Activated CD8-positive, alpha-beta memory T cell treated with anti-CD3 and anti-CD28 coated beads for 48 hours (primary cell): ENCODE measurements at regions not wholly inside any gene's neighbourhood (a gene's known extent, or its start where the extent isn't known, plus 50 kb on each side); places are given as distances from the start of the nearest gene placed in this dataset.
"Not testable (repeated sequence)": the region's sequence is repeated elsewhere in the genome, so short reads cannot be mapped to it uniquely, and the experiment has no call there.

Experiments
- DNase-seq, 3 experiments: peaks; one replicate each; pipeline ENCODE4 v3.0.0-alpha.2; 2020; ENCODE audit warnings: low read depth in 2 of 3, low spot score in 2 of 3

- no peak for DNase-seq
Observed at GRCh38 chr13:99743094-99743493, 228.5 kb downstream of the ZIC5 start.

GRCh38 chr13:99741960-99742359 is 229.6 kb downstream of the ZIC5 start:
- no peak for DNase-seq

- DNase-seq: no peak
Observed at GRCh38 chr13:99740251-99740979, 231.2 kb downstream of the ZIC5 start.

- no peak for DNase-seq
Observed at GRCh38 chr13:99738626-99739025, 232.9 kb downstream of the ZIC5 start.

- DNase-seq: no peak
Observed at GRCh38 chr13:99737481-99738245, 233.9 kb downstream of the ZIC5 start.

DNA sequence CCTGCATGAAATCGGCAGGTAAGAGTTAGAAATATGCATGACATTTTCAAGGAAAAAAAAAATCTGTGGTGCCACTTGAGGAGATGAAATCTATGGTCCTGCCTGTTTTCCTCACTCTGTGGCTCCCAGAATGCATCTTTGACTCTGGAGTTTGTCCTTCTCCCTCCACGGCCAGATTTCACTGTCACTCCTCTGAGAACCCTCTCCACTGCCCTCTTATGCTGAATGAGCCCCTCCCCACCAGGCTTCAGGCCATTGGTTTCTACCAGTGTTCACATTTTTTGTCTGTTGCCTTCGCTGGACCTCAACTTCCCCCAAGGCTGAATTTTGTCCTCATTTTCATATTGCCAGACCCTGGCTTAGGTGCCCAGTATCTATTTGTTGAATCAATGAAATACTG is 235.0 kb downstream of the ZIC5 start:
- DNase-seq: no peak

DNA sequence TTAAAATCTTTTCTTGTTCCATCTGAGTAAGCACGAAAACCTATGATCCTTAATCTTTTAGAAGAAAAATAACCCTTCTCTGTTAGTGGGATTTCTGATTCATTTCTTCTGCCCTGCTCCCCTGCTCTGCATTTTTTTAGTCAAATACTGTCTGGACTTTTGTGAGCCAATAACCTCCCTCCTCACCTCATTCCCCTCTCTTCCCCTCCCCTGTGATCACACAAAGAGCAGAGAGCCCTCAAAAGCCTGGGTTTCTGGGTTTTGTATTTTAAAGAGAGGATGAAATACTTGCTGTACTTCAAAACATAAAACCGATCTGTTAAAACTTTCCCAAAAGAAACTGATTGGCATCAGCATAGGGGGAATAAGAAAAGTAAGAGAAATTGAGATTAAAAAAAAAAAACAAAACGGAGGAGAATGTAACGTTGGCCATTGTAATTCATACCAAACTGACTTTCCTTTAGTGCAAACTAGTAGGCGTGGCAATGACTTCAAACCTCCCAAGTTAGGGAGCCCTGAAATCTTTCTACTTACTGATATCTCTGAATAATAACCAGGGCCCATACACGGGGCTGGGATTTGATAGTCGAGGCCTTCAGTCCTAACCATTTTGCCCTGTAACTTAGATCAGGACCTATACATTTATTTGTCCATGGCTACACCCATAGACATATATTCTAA is 232.9 kb downstream of the TM9SF2 start:
- no peak for DNase-seq

GRCh38 chr13:99733346-99733745 is 232.1 kb downstream of the TM9SF2 start:
- no peak for DNase-seq

DNA sequence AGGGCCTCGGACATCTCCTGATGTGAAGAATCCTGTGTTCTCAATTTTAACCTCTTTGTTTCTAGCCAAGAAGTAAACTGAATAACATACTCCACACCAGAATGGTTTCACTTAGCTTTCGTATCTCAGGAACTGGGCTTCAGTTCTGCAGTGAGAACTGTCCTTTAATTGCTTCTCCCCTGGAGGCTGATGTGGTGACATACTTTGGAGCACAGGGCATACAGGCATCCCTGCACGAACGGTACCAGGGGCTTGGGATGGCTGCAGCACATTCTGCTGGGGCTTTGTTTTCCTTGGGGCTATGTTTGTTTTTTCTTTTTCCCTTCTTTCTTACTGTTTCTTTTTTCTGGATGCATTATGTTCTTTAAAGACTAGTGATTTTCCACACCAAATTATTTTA is 230.5 kb downstream of the TM9SF2 start:
- no peak for DNase-seq

GRCh38 chr13:99730403-99730802 is 229.1 kb downstream of the TM9SF2 start:
- no peak for DNase-seq

DNA sequence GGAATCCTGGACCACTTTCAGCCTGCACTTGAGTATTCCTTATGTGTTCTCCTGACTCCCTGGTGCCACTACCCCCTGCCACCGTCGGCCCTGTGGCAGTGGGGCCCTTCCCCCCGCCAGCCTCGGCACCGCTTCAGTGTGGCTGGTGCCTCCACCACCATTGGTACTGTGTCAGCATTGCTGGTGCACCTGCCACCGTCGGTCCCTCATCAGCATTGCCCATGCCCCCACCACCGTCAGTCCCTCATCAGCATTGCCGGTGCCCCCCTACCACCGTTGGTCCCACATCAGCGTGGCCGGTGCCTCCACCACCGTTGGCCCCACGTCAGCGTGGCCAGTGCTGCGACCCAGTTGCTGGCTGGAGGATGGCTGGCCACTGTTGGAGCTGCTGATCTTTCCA is 228.5 kb downstream of the TM9SF2 start:
- no peak for DNase-seq

- not testable (repeated sequence) for DNase-seq
Observed at GRCh38 chr13:99727651-99728050, 226.4 kb downstream of the TM9SF2 start.

- no peak for DNase-seq
Observed at GRCh38 chr13:99726282-99726894, 225.1 kb downstream of the TM9SF2 start.

DNA sequence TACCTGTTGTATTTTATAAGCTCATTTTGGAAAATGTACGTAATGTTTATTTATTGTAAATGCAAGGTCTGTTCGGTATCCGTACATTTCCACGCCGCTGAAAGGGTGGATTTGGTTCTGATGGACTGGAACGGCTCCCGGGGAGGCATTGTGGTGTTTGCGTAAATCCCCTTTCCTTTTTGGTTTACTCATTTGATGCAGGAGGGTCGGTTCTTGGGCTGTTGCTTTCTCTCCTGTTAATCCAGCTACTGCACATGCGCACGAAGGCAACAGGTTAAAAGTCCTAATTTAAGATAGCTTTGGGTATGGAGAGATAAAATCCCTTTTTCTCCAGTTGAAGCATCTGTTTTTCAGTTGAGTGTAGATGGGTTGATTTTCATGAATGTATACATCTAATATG is 224.4 kb downstream of the TM9SF2 start:
- DNase-seq: no peak

DNA sequence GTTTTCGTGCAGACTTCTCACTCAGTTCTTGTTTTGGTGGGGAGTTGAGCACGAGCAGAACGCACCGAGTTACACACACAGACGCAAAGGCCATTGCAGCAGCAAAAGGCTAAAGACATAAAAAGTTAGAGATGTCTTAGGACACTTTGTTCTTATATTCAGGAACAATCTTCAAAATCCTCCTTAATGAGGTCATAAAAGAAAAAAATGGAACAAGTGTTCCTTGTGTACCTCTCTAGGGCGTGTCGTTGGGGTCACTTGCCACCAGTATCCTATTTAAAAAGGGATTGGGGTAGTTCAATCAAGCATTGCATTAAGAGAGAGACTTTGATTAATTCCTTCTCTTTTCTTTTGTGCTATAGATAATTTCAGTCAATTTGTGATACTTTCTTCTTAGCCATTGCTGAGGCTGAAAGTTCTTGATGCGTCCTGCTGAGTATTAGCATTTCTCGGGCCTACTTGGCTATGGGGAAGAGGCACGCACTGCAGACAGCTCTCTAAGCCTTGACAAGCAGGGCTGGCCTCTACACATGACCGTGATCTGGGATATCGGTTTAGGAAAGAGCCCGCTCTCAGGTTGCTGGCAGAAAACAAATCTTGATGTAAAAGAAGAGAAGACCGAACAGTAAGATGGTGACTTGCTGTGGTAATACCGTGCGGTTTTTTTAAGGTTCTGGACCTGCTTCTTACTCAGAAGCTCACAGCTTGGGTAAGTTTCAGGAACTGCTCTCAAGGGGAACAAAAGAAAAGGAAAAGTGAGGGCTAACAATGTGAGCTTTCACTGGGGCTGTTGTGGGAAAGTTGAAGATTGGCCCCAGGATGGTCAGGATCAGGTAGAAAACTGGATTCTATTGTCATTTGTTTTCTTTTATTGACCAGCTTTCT is 223.6 kb downstream of the TM9SF2 start:
- DNase-seq: no peak

GRCh38 chr13:99723878-99724277 is 222.6 kb downstream of the TM9SF2 start:
- DNase-seq: no peak

GRCh38 chr13:99722931-99723330 is 221.7 kb downstream of the TM9SF2 start:
- no peak for DNase-seq

GRCh38 chr13:99722338-99722818 is 221.1 kb downstream of the TM9SF2 start:
- DNase-seq: no peak

DNA sequence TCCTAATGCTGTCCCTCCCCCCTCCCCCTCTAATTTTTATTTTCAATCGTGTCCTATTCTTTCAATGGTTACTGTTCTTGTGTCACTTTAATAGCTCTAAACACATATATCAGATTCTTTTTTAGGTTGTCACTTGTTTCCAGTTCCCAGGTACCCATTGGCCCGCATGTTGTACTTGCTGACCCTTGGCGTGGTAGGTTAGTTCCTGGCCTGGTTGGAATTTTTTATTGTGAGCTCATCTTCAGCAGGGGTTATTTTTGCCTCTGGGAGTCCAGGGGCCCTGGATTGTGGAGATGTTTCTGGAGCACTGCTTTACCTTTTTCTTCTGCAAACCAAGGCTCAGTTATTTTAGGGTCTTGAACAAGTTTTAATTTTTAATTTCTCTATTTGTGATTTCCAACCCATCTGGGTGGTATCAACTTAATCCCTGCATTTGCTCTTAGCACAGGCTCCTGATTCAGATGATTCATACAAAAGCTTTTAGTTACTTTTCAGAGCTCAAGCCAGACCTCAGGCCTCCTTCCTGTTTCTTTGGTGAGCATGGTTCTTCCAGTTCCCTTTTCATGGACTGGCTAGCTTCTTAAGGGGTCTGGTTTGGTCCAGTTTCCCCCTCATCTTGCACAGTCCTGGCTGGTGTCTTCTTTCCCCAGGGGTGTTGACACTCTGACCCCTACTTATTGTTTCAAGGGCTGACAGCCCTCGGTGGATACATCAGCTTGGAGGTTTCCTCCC is 220.5 kb downstream of the TM9SF2 start:
- DNase-seq: no peak
